Tibial nerve (tissue), 4 donors: ENCODE measurements at regions not wholly inside any gene's neighbourhood (a gene's known extent, or its start where the extent isn't known, plus 50 kb on each side); places are given as distances from the start of the nearest gene placed in this dataset.

Experiments used
- DNase-seq, 2 donors: peaks; one replicate each; pipeline ENCODE4 v3.0.0-alpha.2; 2019; ENCODE audit warnings: low spot score in 2 of 2
- H3K27ac ChIP-seq, 4 donors: fragments of 200-600 bp; sonication (generic) in 3 of 4; one replicate each; pipeline ENCODE4 v1.5.1; 2017 to 2019; ENCODE audit warnings: mild to moderate bottlenecking in 1 of 4
- H3K27me3 ChIP-seq, 2 donors: fragments of 200-600 bp; sonication (generic) in 1 of 2; one replicate each; pipeline versions ENCODE4 v1.5.1 to v1.6.0; 2017 to 2019
- H3K36me3 ChIP-seq, 3 donors: fragments of 200-600 bp; sonication (generic); one replicate each; pipeline ENCODE4 v1.5.1; 2018 to 2019
- H3K4me1 ChIP-seq, 4 donors: fragments of 200-600 bp; sonication (generic) in 3 of 4; one replicate each; pipeline ENCODE4 v1.5.1; 2017 to 2019
- H3K4me3 ChIP-seq, 4 donors: fragments of 200-600 bp; sonication (generic) in 3 of 4; one replicate each; pipeline ENCODE4 v1.5.1; 2017 to 2019; ENCODE audit warnings: mild to moderate bottlenecking in 1 of 4, moderate library complexity in 1 of 4
- H3K9me3 ChIP-seq, 4 donors: fragments of 200-600 bp; sonication (generic) in 3 of 4; one replicate each; pipeline ENCODE4 v1.5.1; 2017 to 2019
- EP300 ChIP-seq, 2 donors: sonication (generic); formaldehyde crosslinking; IDR thresholded peaks; one replicate each; pipeline ENCODE4 v1.6.1; 2017; ENCODE audit warnings: antibody characterized with exemption in 2 of 2, mild to moderate bottlenecking in 1 of 2
- POLR2A ChIP-seq, 2 donors: fragments of 450-650 bp; IDR thresholded peaks; one replicate each; pipeline ENCODE4 v1.6.1; 2017; ENCODE audit warnings: antibody characterized with exemption in 2 of 2, mild to moderate bottlenecking in 2 of 2, moderate library complexity in 2 of 2
- WGBS, 2 donors: methylation state at CpG; one replicate each; pipeline ENCODE4 v1.1.5; 2018; 5-methylcytosine and 5-hydroxymethylcytosine counted together
- TF ChIP-seq, protein P1 (sequence below), 5 experiments: fragments of 200-600 bp in 3 of 5; fragments of 450-650 bp in 2 of 5; sonication (generic) in 3 of 5; IDR thresholded peaks; one replicate each; pipeline ENCODE4 v1.5.1; 2016 to 2019; ENCODE audit warnings: antibody characterized with exemption in 5 of 5, mild to moderate bottlenecking in 3 of 5, moderate library complexity in 2 of 5

DNA sequence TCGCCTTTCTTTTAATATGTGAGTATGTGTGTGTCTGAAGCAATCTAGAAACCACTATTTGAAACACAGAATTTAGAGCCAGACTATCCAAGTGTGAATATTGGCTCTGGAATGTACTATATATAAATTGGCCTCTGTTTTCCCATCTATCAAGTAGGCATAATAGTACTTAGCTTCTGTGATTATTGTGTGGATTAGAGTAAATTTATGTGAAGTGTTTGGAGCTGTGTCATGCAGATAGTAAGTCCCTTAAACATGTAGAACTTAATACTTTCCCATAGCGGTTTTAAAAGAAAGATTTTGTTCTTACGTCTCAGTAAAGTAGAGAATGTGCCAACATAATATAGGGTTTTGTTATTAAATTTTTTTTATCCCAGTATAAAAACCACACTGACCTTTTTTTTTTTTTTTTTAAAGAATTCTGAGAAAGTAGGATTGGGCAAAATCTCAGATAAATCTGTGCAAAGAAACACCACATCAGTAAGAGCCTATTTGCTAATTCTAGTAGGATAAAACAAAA, 432.3 kb downstream of the RFC3 start:
- TF ChIP-seq EP300 (IDR thresholded peaks at IDR 0.05) (no peak), POLR2A (IDR thresholded peaks at IDR 0.05) (no peak)
- TF ChIP-seq, protein P1, sequence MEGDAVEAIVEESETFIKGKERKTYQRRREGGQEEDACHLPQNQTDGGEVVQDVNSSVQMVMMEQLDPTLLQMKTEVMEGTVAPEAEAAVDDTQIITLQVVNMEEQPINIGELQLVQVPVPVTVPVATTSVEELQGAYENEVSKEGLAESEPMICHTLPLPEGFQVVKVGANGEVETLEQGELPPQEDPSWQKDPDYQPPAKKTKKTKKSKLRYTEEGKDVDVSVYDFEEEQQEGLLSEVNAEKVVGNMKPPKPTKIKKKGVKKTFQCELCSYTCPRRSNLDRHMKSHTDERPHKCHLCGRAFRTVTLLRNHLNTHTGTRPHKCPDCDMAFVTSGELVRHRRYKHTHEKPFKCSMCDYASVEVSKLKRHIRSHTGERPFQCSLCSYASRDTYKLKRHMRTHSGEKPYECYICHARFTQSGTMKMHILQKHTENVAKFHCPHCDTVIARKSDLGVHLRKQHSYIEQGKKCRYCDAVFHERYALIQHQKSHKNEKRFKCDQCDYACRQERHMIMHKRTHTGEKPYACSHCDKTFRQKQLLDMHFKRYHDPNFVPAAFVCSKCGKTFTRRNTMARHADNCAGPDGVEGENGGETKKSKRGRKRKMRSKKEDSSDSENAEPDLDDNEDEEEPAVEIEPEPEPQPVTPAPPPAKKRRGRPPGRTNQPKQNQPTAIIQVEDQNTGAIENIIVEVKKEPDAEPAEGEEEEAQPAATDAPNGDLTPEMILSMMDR (IDR thresholded peaks at IDR 0.05): no peak
- H3K36me3 ChIP-seq: no peaks in the 10 kb centered on the region
- 71 to 72% methylated on average over 3 of the region's 3 CpGs for WGBS, 2 donors
- no peak overlapping the region for H3K4me3 ChIP-seq
- H3K27ac ChIP-seq: no peak overlapping the region
- no peaks in the 10 kb centered on the region for H3K27me3 ChIP-seq
- peaks cover 0 to 8% (median 0%) of the 10 kb centered on the region in 4 donors for H3K9me3 ChIP-seq
- no peak for DNase-seq
- H3K4me1 ChIP-seq: no peaks in the 10 kb centered on the region

DNA sequence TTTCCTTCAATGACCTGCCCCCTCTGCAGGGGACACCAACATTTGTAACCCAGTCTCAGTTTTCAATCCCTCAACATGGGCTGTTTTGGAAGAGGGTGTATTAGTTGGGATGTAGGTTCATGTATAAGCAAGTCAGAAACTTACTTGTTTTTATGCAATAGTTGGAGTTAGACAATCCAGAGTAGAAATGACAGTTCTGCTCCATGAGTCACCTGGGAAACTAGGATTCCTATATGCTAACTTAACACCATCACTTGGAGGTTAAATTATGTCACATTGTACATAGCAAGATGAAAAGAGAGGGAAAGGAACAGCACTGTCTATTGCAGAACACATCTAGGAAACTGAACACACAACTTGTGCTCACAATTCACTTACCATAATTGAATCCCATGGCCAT, 436.4 kb downstream of the RFC3 start:
- Histone ChIP-seq H3K9me3 (peaks cover 0 to 8% (median 0%) of the 10 kb centered on the region in 4 donors), H3K27ac (no peak overlapping the region), H3K4me3 (no peak overlapping the region), H3K27me3 (no peaks in the 10 kb centered on the region), H3K36me3 (no peaks in the 10 kb centered on the region), H3K4me1 (no peaks in the 10 kb centered on the region)
- DNase-seq: no peak
- TF ChIP-seq POLR2A (IDR thresholded peaks at IDR 0.05): no peak
- no peak for TF ChIP-seq EP300 (IDR thresholded peaks at IDR 0.05)
- TF ChIP-seq, protein P1 (IDR thresholded peaks at IDR 0.05): no peak

- 85 to 91% methylated on average over 3 of the region's 3 CpGs for WGBS, 2 donors
- TF ChIP-seq EP300 (IDR thresholded peaks at IDR 0.05) (no peak), POLR2A (IDR thresholded peaks at IDR 0.05) (no peak)
- TF ChIP-seq, protein P1 (IDR thresholded peaks at IDR 0.05): no peak
- H3K27me3 ChIP-seq: no peaks in the 10 kb centered on the region
- H3K9me3 ChIP-seq: peaks cover 0 to 8% (median 0%) of the 10 kb centered on the region in 4 donors
- DNase-seq: no peak
- no peaks in the 10 kb centered on the region for H3K36me3 ChIP-seq
- no peak overlapping the region for H3K4me3 ChIP-seq
- no peaks in the 10 kb centered on the region for H3K4me1 ChIP-seq
- H3K27ac ChIP-seq: no peak overlapping the region
Measured at GRCh38 chr13:34255711-34256110, 437.8 kb downstream of the RFC3 start.

DNA sequence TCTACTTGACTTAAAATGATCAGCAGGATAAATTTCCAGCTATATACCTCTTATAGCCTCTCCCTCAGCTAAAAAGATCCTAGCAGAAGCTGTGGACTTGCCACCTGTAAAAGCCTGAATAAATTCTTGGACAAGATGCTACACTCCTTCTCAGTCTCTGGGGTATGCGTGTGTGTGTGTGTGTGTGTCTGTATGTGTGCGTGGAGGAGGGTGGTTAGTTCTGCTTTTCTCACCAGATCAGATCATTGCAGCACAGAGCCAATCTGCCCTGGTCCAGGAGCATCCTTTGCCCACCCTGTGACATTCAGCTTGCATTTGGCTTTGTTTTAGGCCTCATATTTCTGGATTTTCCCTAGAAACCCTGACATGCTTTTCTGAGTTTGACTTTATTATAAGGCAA, 438.3 kb downstream of the RFC3 start:
- no peak overlapping the region for H3K4me3 ChIP-seq
- H3K9me3 ChIP-seq: peaks cover 0 to 8% (median 0%) of the 10 kb centered on the region in 4 donors
- 76 to 83% methylated on average over 2 of the region's 2 CpGs for WGBS, 2 donors
- TF ChIP-seq, protein P1 (IDR thresholded peaks at IDR 0.05): no peak
- no peak for TF ChIP-seq POLR2A (IDR thresholded peaks at IDR 0.05)
- no peak for TF ChIP-seq EP300 (IDR thresholded peaks at IDR 0.05)
- no peaks in the 10 kb centered on the region for H3K4me1 ChIP-seq
- H3K27me3 ChIP-seq: no peaks in the 10 kb centered on the region
- no peak overlapping the region for H3K27ac ChIP-seq
- no peaks in the 10 kb centered on the region for H3K36me3 ChIP-seq
- DNase-seq: no peak

- Histone ChIP-seq H3K27me3 (no peaks in the 10 kb centered on the region), H3K27ac (no peak overlapping the region), H3K4me1 (no peaks in the 10 kb centered on the region), H3K4me3 (no peak overlapping the region), H3K9me3 (peaks cover 0 to 8% (median 0%) of the 10 kb centered on the region in 4 donors), H3K36me3 (no peaks in the 10 kb centered on the region)
- 58 to 72% methylated on average over 4 of the region's 4 CpGs for WGBS, 2 donors
- TF ChIP-seq EP300 (IDR thresholded peaks at IDR 0.05): no peak
- no peak for TF ChIP-seq POLR2A (IDR thresholded peaks at IDR 0.05)
- TF ChIP-seq, protein P1 (IDR thresholded peaks at IDR 0.05): no peak
- DNase-seq: no peak
Measured at GRCh38 chr13:34257966-34258365, 440.0 kb downstream of the RFC3 start.
